ENCODE measurements at regions not wholly inside any gene's neighbourhood (a gene's known extent, or its start where the extent isn't known, plus 50 kb on each side); places are given as distances from the start of the nearest gene placed in this dataset.

- TF ChIP-seq, protein P1, sequence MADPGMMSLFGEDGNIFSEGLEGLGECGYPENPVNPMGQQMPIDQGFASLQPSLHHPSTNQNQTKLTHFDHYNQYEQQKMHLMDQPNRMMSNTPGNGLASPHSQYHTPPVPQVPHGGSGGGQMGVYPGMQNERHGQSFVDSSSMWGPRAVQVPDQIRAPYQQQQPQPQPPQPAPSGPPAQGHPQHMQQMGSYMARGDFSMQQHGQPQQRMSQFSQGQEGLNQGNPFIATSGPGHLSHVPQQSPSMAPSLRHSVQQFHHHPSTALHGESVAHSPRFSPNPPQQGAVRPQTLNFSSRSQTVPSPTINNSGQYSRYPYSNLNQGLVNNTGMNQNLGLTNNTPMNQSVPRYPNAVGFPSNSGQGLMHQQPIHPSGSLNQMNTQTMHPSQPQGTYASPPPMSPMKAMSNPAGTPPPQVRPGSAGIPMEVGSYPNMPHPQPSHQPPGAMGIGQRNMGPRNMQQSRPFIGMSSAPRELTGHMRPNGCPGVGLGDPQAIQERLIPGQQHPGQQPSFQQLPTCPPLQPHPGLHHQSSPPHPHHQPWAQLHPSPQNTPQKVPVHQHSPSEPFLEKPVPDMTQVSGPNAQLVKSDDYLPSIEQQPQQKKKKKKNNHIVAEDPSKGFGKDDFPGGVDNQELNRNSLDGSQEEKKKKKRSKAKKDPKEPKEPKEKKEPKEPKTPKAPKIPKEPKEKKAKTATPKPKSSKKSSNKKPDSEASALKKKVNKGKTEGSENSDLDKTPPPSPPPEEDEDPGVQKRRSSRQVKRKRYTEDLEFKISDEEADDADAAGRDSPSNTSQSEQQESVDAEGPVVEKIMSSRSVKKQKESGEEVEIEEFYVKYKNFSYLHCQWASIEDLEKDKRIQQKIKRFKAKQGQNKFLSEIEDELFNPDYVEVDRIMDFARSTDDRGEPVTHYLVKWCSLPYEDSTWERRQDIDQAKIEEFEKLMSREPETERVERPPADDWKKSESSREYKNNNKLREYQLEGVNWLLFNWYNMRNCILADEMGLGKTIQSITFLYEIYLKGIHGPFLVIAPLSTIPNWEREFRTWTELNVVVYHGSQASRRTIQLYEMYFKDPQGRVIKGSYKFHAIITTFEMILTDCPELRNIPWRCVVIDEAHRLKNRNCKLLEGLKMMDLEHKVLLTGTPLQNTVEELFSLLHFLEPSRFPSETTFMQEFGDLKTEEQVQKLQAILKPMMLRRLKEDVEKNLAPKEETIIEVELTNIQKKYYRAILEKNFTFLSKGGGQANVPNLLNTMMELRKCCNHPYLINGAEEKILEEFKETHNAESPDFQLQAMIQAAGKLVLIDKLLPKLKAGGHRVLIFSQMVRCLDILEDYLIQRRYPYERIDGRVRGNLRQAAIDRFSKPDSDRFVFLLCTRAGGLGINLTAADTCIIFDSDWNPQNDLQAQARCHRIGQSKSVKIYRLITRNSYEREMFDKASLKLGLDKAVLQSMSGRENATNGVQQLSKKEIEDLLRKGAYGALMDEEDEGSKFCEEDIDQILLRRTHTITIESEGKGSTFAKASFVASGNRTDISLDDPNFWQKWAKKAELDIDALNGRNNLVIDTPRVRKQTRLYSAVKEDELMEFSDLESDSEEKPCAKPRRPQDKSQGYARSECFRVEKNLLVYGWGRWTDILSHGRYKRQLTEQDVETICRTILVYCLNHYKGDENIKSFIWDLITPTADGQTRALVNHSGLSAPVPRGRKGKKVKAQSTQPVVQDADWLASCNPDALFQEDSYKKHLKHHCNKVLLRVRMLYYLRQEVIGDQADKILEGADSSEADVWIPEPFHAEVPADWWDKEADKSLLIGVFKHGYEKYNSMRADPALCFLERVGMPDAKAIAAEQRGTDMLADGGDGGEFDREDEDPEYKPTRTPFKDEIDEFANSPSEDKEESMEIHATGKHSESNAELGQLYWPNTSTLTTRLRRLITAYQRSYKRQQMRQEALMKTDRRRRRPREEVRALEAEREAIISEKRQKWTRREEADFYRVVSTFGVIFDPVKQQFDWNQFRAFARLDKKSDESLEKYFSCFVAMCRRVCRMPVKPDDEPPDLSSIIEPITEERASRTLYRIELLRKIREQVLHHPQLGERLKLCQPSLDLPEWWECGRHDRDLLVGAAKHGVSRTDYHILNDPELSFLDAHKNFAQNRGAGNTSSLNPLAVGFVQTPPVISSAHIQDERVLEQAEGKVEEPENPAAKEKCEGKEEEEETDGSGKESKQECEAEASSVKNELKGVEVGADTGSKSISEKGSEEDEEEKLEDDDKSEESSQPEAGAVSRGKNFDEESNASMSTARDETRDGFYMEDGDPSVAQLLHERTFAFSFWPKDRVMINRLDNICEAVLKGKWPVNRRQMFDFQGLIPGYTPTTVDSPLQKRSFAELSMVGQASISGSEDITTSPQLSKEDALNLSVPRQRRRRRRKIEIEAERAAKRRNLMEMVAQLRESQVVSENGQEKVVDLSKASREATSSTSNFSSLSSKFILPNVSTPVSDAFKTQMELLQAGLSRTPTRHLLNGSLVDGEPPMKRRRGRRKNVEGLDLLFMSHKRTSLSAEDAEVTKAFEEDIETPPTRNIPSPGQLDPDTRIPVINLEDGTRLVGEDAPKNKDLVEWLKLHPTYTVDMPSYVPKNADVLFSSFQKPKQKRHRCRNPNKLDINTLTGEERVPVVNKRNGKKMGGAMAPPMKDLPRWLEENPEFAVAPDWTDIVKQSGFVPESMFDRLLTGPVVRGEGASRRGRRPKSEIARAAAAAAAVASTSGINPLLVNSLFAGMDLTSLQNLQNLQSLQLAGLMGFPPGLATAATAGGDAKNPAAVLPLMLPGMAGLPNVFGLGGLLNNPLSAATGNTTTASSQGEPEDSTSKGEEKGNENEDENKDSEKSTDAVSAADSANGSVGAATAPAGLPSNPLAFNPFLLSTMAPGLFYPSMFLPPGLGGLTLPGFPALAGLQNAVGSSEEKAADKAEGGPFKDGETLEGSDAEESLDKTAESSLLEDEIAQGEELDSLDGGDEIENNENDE (IDR thresholded peaks at IDR 0.05; ENCODE audit: insufficient replicate concordance, low read length) = no peak
- no peak for TF ChIP-seq CBX5 (IDR thresholded peaks at IDR 0.05; ENCODE audit: low read depth, low read length)
- TF ChIP-seq TAF1 (IDR thresholded peaks at IDR 0.05; ENCODE audit: low read depth, low read length) = no peak
- no peak for TF ChIP-seq KDM1A (IDR thresholded peaks at IDR 0.05; ENCODE audit: borderline replicate concordance, low read length)
- no peak for TF ChIP-seq NRF1 (IDR thresholded peaks at IDR 0.05; ENCODE audit: low read depth, low read length)
- no peak for TF ChIP-seq SRF (IDR thresholded peaks at IDR 0.05; ENCODE audit: low read depth, low read length)
Observed at GRCh38 chr15:38614621-38615020, 50.0 kb upstream of the RASGRP1 start (continued).
